22Rv1 (cell line): ENCODE measurements at regions not wholly inside any gene's neighbourhood (a gene's known extent, or its start where the extent isn't known, plus 50 kb on each side); places are given as distances from the start of the nearest gene placed in this dataset.

Experiments used
- ZFX ChIP-seq: fragments of 450-650 bp; IDR thresholded peaks from 2 replicates; pipeline ENCODE4 v1.6.1; 2017; ENCODE audit warnings: antibody characterized with exemption, borderline replicate concordance
- TF ChIP-seq, protein P1 (sequence below): fragments of 450-650 bp; IDR thresholded peaks from 2 replicates; pipeline ENCODE4 v1.5.1; 2017; ENCODE audit warnings: mild to moderate bottlenecking

DNA sequence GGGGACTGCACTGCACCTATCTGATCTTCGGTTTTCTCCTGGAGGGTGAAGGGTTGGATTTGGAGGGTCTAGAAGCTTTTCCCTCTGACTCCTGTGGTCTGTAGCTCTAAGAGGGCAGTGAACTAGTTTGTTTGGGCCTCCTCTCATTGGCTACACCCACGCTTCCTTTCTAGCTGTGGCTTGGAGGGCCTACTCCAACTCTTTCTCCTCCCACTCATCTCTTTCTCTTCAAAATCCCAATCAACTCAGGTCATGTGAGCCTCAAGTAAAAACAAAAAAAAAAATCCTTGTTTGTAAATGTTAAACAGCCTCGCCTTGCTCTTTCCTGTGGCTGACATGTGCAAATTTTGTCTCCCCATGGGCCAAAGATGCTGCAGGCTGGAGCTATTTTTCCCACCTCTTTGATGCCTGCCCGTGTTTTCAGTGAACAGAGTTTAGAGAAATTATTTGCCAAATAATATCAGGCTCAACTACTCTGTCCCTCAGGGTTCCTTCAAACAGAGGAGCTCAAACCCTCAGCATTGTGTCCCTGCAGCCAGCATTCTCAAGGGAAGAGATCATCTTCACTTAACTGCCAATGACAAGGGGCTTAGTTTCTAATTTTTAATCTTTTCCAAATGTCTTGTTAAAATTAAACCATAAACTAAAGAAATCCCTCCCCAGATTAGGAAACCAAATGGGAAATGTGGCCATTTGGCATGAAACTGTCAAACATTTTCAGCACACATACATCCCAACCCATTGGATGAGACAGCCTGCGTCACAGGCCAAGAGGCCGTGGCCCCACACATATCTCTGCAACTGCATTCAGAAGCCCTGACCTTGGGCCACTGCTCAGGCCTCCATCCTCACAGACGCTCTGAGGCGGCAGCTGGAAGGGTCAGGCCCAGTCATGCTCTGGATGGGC lies 114.8 kb upstream of the THBS1 start:
- TF ChIP-seq, protein P1, sequence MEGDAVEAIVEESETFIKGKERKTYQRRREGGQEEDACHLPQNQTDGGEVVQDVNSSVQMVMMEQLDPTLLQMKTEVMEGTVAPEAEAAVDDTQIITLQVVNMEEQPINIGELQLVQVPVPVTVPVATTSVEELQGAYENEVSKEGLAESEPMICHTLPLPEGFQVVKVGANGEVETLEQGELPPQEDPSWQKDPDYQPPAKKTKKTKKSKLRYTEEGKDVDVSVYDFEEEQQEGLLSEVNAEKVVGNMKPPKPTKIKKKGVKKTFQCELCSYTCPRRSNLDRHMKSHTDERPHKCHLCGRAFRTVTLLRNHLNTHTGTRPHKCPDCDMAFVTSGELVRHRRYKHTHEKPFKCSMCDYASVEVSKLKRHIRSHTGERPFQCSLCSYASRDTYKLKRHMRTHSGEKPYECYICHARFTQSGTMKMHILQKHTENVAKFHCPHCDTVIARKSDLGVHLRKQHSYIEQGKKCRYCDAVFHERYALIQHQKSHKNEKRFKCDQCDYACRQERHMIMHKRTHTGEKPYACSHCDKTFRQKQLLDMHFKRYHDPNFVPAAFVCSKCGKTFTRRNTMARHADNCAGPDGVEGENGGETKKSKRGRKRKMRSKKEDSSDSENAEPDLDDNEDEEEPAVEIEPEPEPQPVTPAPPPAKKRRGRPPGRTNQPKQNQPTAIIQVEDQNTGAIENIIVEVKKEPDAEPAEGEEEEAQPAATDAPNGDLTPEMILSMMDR = no peak
- TF ChIP-seq ZFX = no peak
